H1 (cell line): ENCODE measurements at regions not wholly inside any gene's neighbourhood (a gene's known extent, or its start where the extent isn't known, plus 50 kb on each side); places are given as distances from the start of the nearest gene placed in this dataset.

Source experiments
- CEBPB ChIP-seq: IDR thresholded peaks from 2 replicates; pipeline ENCODE4 v1.6.1; 2012; ENCODE audit warnings: low read depth, low read length
- EZH2 ChIP-seq: fragments of 200-600 bp; sonication (generic); IDR thresholded peaks from 2 replicates; pipeline ENCODE4 v1.7.1; 2012; ENCODE audit warnings: low read depth, mild to moderate bottlenecking, moderate library complexity, low read length, inconsistent platforms; ENCODE audit not compliant: severe bottlenecking
- POLR2A ChIP-seq, 2 experiments: IDR thresholded peaks; 1 replicate in 1 of 2; 2 replicates in 1 of 2; pipeline ENCODE4 v1.6.1; 2011; ENCODE audit warnings: low read depth in 2 of 2, low read length in 2 of 2, mild to moderate bottlenecking in 2 of 2; ENCODE audit errors: control extremely low read depth in 1 of 2
- RFX5 ChIP-seq: IDR thresholded peaks from 2 replicates; pipeline ENCODE4 v1.6.1; 2011; ENCODE audit warnings: low read depth, low read length, improper control_type of control experiment, borderline replicate concordance
- SIX5 ChIP-seq: IDR thresholded peaks from 2 replicates; pipeline ENCODE4 v1.6.1; 2011; ENCODE audit warnings: mild to moderate bottlenecking, low read depth, low read length
- SP1 ChIP-seq: IDR thresholded peaks from 2 replicates; pipeline ENCODE4 v1.6.1; 2011; ENCODE audit warnings: low read depth, low read length
- TEAD4 ChIP-seq: IDR thresholded peaks from 2 replicates; pipeline ENCODE4 v1.6.1; 2012; ENCODE audit warnings: low read depth, low read length, inconsistent platforms, mixed read lengths
- YY1 ChIP-seq: IDR thresholded peaks from 2 replicates; pipeline ENCODE4 v1.6.1; 2011; ENCODE audit warnings: low read depth, mild to moderate bottlenecking, low read length
- TF ChIP-seq, protein P1 (sequence below), 3 experiments: IDR thresholded peaks; 1 replicate in 2 of 3; 2 replicates in 1 of 3; pipeline versions ENCODE4 v1.5.1 to v1.6.1; 2011; ENCODE audit warnings: low read length in 3 of 3, mild to moderate bottlenecking in 3 of 3, inconsistent platforms in 2 of 3, low read depth in 1 of 3, moderate library complexity in 1 of 3; ENCODE audit not compliant: insufficient read depth in 1 of 3; ENCODE audit errors: control extremely low read depth in 1 of 3
- TF ChIP-seq, protein P2 (sequence below): IDR thresholded peaks from 2 replicates; pipeline ENCODE4 v1.6.1; 2011; ENCODE audit warnings: low read depth, mild to moderate bottlenecking, low read length; ENCODE audit not compliant: insufficient read depth

DNA sequence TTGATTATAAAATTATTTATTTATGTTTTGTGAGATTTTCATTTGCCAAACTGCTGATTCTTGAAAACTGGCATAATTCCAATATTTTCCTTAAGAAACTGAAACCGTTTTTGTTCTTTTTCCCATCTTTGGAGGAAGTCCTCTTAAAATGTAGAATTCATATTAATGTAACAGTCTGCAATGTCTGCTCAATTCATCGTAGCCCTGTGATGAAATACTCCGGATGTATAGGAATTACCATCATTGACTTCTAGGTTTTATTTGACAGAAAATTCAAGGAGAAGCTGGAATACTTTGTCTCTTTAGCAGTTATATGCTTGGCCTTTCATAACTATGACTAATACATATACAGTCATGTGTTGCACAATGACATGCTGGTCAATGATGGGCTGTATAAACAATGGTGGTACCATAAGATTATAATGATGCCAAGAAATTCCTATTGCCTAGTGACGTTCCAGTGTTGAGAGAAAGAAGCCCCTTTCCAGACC lies 185.0 kb upstream of the GPRIN3 start:
- no peak for TF ChIP-seq EZH2
- TF ChIP-seq, protein P1, sequence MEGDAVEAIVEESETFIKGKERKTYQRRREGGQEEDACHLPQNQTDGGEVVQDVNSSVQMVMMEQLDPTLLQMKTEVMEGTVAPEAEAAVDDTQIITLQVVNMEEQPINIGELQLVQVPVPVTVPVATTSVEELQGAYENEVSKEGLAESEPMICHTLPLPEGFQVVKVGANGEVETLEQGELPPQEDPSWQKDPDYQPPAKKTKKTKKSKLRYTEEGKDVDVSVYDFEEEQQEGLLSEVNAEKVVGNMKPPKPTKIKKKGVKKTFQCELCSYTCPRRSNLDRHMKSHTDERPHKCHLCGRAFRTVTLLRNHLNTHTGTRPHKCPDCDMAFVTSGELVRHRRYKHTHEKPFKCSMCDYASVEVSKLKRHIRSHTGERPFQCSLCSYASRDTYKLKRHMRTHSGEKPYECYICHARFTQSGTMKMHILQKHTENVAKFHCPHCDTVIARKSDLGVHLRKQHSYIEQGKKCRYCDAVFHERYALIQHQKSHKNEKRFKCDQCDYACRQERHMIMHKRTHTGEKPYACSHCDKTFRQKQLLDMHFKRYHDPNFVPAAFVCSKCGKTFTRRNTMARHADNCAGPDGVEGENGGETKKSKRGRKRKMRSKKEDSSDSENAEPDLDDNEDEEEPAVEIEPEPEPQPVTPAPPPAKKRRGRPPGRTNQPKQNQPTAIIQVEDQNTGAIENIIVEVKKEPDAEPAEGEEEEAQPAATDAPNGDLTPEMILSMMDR (IDR thresholded peaks at IDR 0.05; ENCODE audit: control extremely low read depth in 1 of 3, insufficient read depth in 1 of 3, low read depth in 1 of 3, low read length in 3 of 3) = no peak
- TF ChIP-seq, protein P2, sequence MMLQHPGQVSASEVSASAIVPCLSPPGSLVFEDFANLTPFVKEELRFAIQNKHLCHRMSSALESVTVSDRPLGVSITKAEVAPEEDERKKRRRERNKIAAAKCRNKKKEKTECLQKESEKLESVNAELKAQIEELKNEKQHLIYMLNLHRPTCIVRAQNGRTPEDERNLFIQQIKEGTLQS = no peak
- TF ChIP-seq POLR2A (IDR thresholded peaks at IDR 0.05; ENCODE audit: control extremely low read depth in 1 of 2, low read depth in 2 of 2, low read length in 2 of 2) = no peak
- no peak for TF ChIP-seq TEAD4
- no peak for TF ChIP-seq CEBPB
- no peak for TF ChIP-seq YY1
- no peak for TF ChIP-seq SP1
- no peak for TF ChIP-seq RFX5
- no peak for TF ChIP-seq SIX5
